GM21526 (cell line): ENCODE measurements at regions not wholly inside any gene's neighbourhood (a gene's known extent, or its start where the extent isn't known, plus 50 kb on each side); places are given as distances from the start of the nearest gene placed in this dataset.

Source experiments
- ATAC-seq: cut with Tn5 transposase; IDR thresholded peaks from one replicate; pipeline ENCODE4 v1.9.1; 2021; ENCODE audit warnings: moderate library complexity; ENCODE audit not compliant: unreplicated experiment, low FRiP score

DNA sequence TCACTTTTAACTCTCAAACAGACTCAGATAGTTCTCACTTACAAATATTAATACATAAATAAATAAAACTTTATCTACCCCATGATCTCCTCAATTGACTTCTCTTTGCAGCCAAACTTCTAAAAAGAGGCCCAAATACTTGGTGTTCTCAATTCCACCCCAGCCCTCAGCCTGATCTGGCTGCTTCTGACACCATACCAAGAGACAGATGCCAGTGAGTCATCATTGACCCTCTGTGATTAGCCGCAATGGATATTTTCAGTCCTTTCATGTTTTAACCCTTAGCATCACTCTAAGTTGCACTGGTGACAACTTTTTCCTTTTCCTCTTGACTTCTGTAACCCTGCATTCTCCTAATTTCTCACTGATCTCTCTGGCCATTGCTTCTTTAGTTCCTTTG lies 184.1 kb upstream of the ARHGAP20 start:
- no peak for ATAC-seq

DNA sequence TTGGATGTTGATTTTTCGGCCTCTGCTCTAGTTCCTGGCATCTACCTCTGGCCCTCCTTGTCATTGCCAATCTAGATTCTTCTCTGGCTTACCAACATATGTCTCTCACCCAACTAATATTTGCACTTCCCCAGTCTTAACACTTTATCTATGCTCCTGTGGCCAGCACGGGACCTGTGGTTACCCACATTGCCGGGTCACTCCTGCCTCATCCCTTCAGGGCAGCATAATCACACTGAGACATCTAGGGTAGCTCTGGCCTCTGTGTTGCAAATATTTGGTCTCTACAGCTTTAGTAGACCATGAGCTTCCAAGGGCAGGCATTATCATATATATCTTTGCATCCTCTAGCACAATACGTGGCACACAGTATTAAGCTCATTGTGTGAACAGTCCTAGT lies 182.0 kb upstream of the ARHGAP20 start:
- ATAC-seq: no peak

DNA sequence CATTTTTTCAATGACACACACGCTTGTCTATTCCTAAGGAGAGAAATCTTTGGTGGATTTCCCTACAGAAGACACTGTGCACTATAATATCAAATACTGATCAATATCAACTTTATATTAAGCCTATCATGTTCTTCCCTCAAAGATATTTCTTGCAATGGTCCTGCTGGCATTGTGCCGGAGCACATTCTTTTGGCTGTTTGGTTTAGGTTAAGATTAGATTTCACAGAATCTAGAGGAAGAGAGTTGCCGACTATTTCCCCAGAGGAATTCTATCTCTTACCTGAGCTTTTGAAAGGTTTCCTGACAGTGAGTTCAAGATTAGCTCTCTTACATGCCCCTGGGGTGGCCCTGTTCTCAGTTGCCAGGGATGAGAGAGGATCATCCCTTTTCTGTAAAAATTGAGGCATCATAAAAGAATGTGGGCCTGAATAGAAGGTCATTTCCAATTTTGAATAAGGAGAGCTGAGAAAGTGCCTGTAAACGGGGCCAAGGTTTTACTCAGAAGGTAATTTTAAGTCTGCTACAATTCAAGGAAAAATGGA lies 180.6 kb upstream of the ARHGAP20 start:
- no peak for ATAC-seq

DNA sequence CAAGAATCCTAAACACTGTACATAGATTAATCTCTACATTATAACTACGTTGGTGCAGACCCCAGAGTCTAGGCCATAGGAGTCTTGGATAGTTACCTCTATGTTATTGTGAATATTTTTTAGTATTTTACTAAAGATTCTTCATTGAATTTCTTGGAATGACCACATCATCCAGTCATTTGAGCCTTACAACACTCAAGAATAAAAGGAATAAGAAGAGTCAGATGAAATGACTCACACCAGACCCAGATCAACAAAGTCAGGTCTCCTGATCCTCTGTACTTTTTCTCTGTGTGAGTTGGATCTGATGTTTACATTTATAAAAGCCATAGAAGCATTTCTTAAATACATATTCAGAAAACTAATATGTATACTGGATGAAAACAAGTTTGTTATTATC lies 179.2 kb upstream of the ARHGAP20 start:
- ATAC-seq: no peak

DNA sequence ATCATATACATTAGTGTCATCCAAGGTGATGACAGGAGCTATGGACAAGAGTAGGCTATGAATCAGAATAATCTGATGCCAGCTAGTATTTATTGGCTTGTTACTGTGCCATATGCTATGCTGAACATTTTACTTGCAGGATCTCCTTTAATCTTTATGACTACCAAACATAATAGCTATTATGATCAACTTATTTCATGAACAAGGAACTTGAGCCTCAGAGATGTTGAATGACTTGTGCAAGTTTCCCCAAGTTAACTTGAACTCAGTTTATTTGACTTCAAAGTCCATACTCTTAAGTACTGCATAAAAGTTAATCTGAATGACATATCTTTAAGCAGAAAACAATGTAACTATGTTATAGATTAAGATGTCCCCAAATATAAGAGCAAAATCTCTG lies 178.8 kb upstream of the ARHGAP20 start:
- no peak for ATAC-seq

DNA sequence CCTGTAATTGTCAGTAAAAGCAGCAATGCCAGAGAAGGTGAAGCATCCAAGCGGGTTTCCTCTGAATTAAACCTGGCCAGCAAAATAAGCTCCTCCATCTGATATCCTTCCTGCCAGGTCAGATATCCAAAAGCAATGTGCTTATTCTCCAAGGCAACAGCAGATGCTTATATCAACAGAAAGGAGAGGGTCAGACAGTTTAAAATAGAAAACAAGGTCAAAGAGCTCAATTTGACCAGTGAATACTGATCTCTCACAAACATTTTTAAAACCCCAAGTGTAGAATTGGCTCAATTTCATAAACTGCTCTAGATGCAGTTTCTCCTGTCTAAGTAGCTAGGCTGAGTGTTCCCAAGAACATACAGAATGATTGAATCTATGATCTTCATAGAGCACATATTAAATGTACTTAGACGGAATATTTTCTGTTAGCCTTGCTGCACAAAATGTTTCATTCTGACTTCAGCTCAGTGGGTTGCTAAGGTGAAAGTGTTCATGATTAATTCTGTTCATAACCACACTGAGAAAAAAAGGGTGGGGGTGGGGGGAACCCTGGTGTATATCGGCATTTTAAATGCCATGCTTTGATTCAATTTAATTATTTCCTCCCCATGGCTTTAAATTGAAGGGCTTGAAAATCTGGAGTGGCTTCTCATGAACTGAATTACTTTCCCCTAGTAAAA lies 174.2 kb upstream of the ARHGAP20 start:
- ATAC-seq: no peak

DNA sequence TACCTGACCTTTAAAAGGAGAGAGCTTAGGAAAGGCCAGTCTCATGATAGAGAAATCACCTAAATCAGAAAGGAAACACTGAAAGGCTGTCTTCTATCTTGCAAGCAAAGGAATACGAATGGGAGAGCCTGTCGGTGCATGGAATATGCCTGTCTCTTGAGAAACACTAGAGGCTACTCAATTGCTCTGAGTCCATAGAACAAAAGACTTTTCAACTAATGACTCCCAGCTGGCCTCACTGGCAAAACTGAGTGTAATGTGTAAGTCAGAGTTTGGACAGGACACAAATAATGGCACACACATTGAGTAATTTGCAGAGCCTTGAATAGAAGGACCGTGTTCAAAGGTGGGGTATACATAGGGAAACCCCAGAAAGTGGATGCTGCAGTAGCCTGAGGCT lies 171.0 kb upstream of the ARHGAP20 start:
- ATAC-seq: no peak

DNA sequence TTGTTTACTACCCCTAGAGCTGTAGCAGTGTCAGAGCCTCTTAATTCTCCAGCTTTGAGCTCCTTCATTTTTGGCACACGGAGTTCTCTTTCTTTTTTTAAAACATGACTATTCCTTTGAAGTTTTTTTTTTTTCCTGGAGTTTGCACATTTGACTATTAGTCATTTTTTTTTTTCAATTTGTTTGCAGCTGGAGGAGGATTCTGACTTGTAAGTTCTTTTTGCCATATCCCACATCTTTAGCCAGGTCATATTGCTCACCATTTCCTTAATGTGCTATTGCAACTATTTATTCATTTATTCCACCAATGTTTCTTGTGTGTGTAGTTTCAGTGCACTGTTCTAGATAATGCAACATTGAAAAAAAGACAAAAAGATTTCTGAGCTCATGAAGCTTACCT lies 166.3 kb upstream of the ARHGAP20 start:
- no peak for ATAC-seq

DNA sequence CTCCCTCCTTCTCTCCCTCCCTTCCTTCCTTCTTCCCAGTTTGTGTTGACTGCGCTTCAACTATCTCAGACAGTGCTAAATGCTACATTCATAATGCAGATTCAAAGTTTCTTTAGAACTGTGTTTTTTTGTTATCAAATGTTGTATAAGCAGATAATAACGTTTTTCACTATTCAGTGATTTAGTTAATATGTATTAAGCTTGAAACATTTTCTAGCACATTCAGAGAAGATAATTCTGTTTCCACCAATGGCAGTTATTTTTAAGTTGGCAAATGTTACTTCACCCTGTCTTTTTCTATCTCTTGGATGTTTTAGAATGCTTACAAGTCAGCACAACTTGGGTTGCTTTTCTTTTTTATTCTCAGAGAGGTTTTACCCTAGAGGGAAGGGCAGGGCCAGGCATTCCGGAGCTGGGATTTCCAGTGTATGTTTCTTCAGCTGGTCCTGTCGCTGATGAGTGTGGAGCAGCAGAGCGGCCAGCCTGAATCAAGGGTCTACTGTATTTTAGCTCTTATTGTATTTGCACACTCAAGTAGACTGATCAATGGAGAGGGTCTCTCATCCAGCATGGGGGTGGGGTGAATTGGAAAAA lies 162.3 kb upstream of the ARHGAP20 start:
- no peak for ATAC-seq

DNA sequence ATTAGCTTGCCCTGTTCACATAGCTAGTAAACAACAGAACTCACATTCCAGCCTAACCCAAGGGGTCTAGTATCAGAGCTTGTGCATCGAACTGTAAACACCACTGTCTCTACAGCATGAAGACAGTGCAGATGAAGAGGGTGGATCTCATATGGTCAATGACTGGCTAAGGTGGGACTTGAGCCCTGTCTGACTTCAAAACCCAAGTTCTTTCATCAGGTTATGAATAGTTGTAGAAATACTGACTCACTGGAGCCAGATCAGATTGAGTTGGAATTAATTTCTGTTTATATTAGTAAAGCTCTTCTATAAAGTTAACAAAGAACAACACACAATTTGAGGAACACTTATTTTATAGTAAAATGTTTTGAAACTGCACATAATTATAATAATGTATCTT lies 161.7 kb upstream of the ARHGAP20 start:
- ATAC-seq: no peak

DNA sequence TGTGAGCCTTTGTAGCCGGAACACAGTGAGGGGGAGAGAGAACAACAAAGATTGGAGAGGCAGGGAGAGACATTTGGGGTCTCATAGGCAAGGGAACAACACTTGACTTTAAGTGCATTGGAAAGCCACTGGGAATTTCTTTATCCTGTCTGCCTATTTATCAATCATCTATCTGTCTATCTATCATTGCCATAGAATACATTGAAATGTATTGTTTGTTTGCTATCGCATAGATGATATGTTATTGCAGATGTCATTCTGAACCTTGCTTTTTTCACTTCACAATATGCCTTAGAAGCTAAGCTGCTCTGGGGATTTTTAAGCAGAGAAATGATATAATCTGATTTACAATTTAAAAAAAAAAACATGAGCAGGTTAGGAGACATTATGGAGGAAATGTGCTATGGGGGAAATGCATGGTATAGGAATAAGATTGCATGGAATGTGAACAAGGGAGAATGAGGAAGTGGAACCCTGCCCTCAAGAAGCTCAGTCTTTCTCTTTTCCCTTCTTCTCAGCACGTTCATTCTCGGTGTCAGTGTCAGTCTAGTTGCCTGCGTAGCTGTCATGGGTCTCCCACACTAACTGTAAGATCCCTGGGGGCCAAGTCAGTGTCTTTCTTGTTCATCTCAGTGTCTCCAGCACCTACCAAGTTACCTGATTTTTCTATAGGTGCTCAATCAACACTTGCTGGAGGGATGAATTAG lies 158.7 kb upstream of the ARHGAP20 start:
- no peak for ATAC-seq

DNA sequence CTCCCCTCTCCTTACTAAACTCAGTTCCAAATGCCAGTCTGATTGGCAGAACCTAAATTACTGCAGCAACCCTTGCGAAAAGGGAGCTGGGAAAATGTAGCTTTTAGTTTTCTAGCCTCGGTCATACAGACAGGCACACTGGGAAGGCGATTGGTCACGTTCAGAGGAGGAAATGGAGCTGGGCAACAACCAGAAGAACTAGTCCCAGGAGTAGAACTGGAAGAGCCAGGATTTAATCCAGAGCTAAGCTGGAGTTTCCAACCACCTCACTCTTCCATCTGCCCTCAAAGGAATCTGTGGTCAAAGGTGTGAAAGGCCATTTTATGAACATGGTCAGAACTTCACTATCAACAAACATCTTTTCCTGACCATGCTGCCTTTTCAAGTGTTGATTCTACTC lies 155.7 kb upstream of the ARHGAP20 start:
- no peak for ATAC-seq

DNA sequence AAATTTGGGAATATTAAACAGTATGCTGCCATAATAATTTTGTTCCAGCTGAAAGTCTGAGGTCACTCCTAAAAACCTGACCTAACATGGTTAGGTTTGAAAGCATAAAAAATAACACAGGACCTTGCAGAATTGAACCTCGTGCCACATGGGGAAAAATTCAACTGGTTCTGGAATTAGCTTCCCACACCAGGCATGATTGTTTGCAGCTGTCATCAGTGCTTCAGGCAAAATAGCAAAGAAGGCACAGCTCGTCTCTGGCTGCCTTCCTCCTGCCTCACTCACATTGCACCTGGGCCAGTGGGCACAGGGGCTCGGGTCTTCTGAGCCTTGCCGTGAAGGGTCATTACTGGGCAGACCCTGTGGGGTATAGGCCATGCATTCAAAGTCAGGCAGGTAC lies 153.8 kb upstream of the ARHGAP20 start:
- ATAC-seq: no peak

DNA sequence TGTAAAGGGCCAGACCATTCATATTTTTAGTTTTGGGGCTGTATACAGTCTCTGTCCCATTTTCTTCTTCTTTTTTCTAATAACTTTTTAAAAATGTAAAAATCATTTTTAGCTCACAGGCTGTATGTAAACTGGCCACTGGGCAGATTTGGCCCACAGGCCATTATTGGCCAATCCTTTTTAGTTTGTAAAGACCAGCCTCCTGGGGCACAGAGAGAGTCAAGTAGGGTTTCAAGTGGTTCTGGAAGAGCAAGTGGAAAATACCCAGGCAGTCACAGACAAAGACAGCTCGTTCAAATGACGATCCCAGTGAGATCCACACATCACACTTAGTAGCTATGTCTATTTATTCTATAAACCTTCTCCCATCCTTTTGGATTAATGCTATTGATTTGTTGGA lies 150.2 kb upstream of the ARHGAP20 start:
- no peak for ATAC-seq

DNA sequence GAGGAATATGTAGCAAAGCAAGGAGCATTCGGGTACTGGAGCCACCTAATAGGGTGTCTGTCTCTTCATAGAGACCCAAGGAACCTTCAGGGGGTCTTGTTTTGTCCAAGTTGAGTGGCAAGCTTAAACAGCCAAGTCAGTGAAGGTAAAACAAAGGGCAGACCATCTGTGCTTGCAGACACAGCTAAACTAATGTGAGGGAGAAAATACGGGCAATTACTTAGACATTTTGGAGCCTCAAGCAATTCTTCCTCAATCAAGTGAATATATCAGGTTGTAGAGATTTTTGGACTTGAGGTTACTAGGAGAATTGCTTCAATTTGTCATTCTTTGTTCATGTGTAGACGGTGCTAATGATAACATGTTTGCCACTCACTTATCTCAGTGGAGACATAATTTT lies 148.2 kb upstream of the ARHGAP20 start:
- ATAC-seq: no peak

DNA sequence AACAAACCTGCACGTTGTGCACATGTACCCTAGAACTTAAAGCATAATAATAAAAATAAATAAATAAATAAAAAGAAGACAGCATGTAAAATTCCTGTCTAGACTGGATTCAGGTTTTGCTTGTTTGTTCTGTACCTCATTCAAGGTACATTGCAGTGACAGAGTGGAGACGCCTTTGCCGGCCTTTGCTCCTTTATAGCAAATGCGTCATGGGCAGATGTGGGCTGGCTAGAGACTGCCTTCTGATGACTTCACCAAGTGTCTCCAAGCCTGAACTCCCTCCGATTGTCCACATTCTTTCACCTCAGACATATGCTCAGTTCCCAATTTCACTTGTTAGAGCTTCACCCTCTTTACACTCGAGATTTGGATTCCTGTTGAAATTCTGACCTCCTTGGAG lies 147.8 kb upstream of the ARHGAP20 start:
- ATAC-seq: no peak

DNA sequence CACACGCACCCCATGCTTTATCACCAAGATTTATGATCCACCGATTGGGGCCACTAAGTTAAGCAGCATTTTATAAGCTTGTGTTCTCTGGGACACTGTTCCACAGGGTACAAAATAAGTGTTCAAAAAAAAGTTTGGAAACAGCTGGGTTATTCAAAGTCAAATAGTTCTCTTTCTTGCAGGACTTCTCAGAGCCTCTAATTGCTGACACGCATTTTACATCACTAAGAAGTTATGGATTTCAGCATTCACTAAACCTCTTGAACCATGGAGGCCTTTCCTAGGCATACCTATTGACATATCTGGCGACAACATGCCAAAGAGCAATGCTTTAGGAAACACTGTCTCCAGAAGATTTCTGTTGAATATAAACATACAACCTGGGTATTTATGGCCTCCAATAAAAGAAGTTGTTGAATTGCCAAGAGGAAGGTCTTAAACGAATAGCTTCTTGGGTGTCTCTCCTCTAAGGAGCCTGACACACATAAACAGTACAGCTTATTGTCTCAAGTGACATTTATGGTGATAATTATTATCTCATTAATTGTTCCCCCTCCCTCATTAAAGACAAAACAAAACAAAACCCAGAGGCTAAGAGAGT lies 147.1 kb upstream of the ARHGAP20 start:
- no peak for ATAC-seq

DNA sequence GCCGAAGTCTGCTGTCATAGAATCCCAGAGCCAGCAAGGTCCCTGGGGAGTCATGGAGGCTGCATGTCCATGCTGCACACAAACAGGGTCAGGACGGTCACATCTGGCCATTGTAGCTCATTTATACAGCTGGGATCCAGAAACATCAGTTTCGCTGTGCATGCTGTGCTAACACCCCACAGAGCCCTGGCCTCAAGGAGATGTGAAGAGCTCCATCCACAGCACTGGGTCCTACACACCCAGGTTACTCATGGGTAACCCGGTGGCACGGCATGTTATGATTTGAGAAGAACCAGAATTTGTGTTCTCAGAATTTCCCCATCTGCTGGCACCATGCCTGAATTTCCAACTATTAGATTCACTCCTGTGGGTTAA lies 146.3 kb upstream of the ARHGAP20 start:
- no peak for ATAC-seq

DNA sequence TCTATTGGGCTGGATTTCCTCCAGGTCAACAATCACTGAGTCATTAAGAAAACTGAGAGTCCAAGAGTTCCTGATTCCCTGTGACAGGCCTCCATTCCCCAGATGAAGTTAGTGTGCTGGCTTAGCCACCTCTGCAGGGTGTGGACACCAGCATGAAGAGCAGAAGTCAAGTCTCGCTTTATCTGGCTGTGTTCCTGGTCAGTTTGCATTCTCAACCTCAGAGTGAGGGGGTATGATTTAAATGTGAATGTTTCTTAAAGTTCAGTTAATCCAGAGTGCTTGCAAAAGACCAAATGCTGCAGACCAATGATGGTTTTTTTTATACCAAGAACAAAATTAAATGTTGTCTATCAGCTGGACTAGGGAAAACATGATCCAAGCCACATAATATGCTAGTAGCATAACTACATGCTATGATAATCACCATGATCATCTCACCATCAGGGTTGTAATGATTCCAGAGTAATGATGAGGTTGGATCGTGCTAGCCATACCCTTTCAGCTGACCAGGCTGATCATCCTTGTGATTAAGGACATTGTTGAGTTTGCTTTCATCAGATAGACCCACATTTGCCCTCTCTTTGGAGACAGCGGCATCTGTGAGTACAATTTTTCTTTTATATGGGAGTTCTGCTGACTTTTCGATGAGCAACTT lies 145.8 kb upstream of the ARHGAP20 start:
- ATAC-seq: no peak

DNA sequence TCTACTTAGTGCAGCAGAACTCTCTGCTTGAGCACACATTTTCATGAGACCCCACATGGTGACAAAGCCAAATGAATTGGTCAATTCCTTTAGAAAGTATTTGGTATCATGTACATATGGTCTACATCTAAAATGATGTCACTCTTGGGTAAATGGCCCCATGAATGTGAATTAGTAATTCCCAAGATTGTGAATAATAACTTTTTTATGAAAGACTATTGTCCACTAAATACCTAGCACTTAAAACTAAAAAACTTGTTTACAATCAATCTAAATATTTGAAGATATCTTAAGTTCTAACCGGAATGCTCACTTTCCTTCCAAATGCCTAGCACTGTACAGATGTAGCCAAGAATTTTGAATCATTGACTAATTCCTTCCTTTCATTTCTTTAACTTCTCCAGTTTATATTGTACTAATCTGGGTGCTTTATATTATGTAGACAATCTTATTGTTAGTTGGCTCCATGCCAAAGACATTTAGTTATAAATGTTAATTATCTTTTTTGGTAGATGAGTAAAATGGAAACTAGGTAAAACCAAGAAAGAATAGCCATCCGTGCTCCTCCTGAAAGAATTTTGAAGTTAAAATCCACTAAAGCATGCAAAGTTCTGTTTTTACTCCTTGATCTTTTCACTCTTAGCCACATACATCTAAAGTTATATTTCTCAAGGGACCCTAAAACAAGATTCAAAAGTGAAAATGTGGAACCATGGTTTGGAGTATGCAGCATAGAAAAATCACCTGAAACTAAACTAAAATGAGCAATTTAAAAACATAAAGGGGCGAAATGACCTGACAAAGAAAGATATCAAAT lies 145.0 kb upstream of the ARHGAP20 start:
- no peak for ATAC-seq
